H9 (cell line): ENCODE measurements at regions not wholly inside any gene's neighbourhood (a gene's known extent, or its start where the extent isn't known, plus 50 kb on each side); places are given as distances from the start of the nearest gene placed in this dataset.
"Not testable (repeated sequence)": the region's sequence is repeated elsewhere in the genome, so short reads cannot be mapped to it uniquely, and the experiment has no call there.

Experiments used
- DNase-seq: peaks from one replicate; pipeline ENCODE4 v3.0.0-alpha.2; 2017
- H2AFZ ChIP-seq: one replicate; pipeline ENCODE4 v1.6.1; 2013; ENCODE audit warnings: mild to moderate bottlenecking, low read length, control low read depth, moderate library complexity
- H2AK5ac ChIP-seq: 2 replicates; pipeline ENCODE4 v1.6.1; 2013; ENCODE audit warnings: low read length, control low read depth, mixed read lengths; ENCODE audit not compliant: insufficient read length
- H2BK120ac ChIP-seq: one replicate; pipeline ENCODE4 v1.6.1; 2013; ENCODE audit warnings: low read depth, mild to moderate bottlenecking, low read length, control low read depth, inconsistent platforms; ENCODE audit not compliant: poor library complexity, severe bottlenecking
- H2BK12ac ChIP-seq: 2 replicates; pipeline ENCODE4 v1.6.1; 2013; ENCODE audit warnings: low read length, control low read depth, mixed read lengths, low read depth; ENCODE audit not compliant: insufficient read length
- H2BK15ac ChIP-seq: 2 replicates; pipeline ENCODE4 v1.6.1; 2013; ENCODE audit warnings: low read depth, low read length, control low read depth
- H2BK20ac ChIP-seq: one replicate; pipeline ENCODE4 v1.6.1; 2013; ENCODE audit warnings: low read depth, mild to moderate bottlenecking, low read length, control low read depth, inconsistent platforms; ENCODE audit not compliant: poor library complexity, severe bottlenecking
- H2BK5ac ChIP-seq: 2 replicates; pipeline ENCODE4 v1.6.1; 2013; ENCODE audit warnings: low read length, control low read depth, mixed read lengths; ENCODE audit not compliant: insufficient read length
- H3K14ac ChIP-seq: 2 replicates; pipeline ENCODE4 v1.6.1; 2013; ENCODE audit warnings: low read length, control low read depth; ENCODE audit not compliant: insufficient read depth
- H3K18ac ChIP-seq: 2 replicates; pipeline ENCODE4 v1.6.1; 2013; ENCODE audit warnings: low read depth, mild to moderate bottlenecking, mixed read lengths, low read length, control low read depth; ENCODE audit not compliant: insufficient read length
- H3K23ac ChIP-seq: 2 replicates; pipeline ENCODE4 v1.6.1; 2013; ENCODE audit warnings: low read length, control low read depth, mixed read lengths, low read depth; ENCODE audit not compliant: insufficient read length
- H3K23me2 ChIP-seq: 2 replicates; pipeline ENCODE4 v1.6.1; 2013; ENCODE audit warnings: low read depth, mild to moderate bottlenecking, mixed read lengths, low read length, control low read depth; ENCODE audit not compliant: insufficient read length, poor library complexity, severe bottlenecking
- H3K27ac ChIP-seq: 2 replicates; pipeline ENCODE4 v1.5.1; 2013; ENCODE audit warnings: low read length, control low read depth, mixed read lengths, low read depth; ENCODE audit not compliant: insufficient read length
- H3K27me3 ChIP-seq: 2 replicates; pipeline ENCODE4 v1.6.1; 2013; ENCODE audit warnings: low read length, control low read depth, inconsistent platforms; ENCODE audit not compliant: insufficient read depth
- H3K4ac ChIP-seq: 2 replicates; pipeline ENCODE4 v1.6.1; 2013; ENCODE audit warnings: low read depth, mild to moderate bottlenecking, control low read depth, inconsistent platforms, low read length, moderate library complexity
- H3K4me1 ChIP-seq: 2 replicates; pipeline ENCODE4 v1.6.1; 2013; ENCODE audit warnings: low read length, control low read depth, inconsistent platforms; ENCODE audit not compliant: insufficient read depth
- H3K4me2 ChIP-seq: 2 replicates; pipeline ENCODE4 v1.6.1; 2013; ENCODE audit warnings: low read length, control low read depth, mixed read lengths; ENCODE audit not compliant: insufficient read length, insufficient read depth
- H3K56ac ChIP-seq: 2 replicates; pipeline ENCODE4 v1.6.1; 2013; ENCODE audit warnings: low read depth, mild to moderate bottlenecking, mixed read lengths, low read length, control low read depth; ENCODE audit not compliant: insufficient read length
- H3K79me1 ChIP-seq: 2 replicates; pipeline ENCODE4 v1.6.1; 2013; ENCODE audit warnings: low read depth, mild to moderate bottlenecking, moderate library complexity, low read length, control low read depth, inconsistent platforms; ENCODE audit not compliant: insufficient read depth, poor library complexity, severe bottlenecking
- H3K79me2 ChIP-seq: 2 replicates; pipeline ENCODE4 v1.6.1; 2013; ENCODE audit warnings: low read length, control low read depth, inconsistent platforms; ENCODE audit not compliant: insufficient read depth
- H3K9ac ChIP-seq: 2 replicates; pipeline ENCODE4 v1.6.1; 2013; ENCODE audit warnings: low read length, control low read depth, mixed read lengths; ENCODE audit not compliant: insufficient read length; ENCODE audit errors: extremely low read depth
- H3K9me3 ChIP-seq: one replicate; pipeline ENCODE4 v1.6.1; 2013; ENCODE audit warnings: low read depth, low read length, inconsistent platforms; ENCODE audit not compliant: control insufficient read depth
- H3T11ph ChIP-seq: one replicate; pipeline ENCODE4 v1.6.1; 2013; ENCODE audit warnings: mild to moderate bottlenecking, low read length, control low read depth, inconsistent platforms
- H4K20me1 ChIP-seq: one replicate; pipeline ENCODE4 v1.6.1; 2013; ENCODE audit not compliant: control insufficient read depth, insufficient read length, insufficient read depth
- H4K5ac ChIP-seq: 2 replicates; pipeline ENCODE4 v1.6.1; 2013; ENCODE audit warnings: low read depth, mild to moderate bottlenecking, mixed read lengths, low read length, control low read depth; ENCODE audit not compliant: insufficient read length
- H4K8ac ChIP-seq: replicated peaks from 2 replicates; pipeline ENCODE4 v1.6.1; 2013; ENCODE audit warnings: low read length, control low read depth, mixed read lengths, low read depth; ENCODE audit not compliant: insufficient read length
- H4K91ac ChIP-seq: 2 replicates; pipeline ENCODE4 v1.6.1; 2013; ENCODE audit warnings: low read depth, mild to moderate bottlenecking, moderate library complexity, mixed read lengths, low read length, control low read depth; ENCODE audit not compliant: insufficient read length
- H3K27ac Mint-ChIP-seq, 3 experiments: 2 replicates in 2 of 3; 3 replicates in 1 of 3; pipeline ENCODE4 v1.8.0; 2020 to 2021; ENCODE audit warnings: mixed read lengths in 3 of 3, mild to moderate bottlenecking in 1 of 3, moderate library complexity in 1 of 3
- H3K27me3 Mint-ChIP-seq: 2 replicates; pipeline ENCODE4 v1.8.0; 2021; ENCODE audit warnings: low read depth, mild to moderate bottlenecking, moderate library complexity, mixed read lengths
- H3K36me3 Mint-ChIP-seq, 3 experiments: 2 replicates in 2 of 3; 3 replicates in 1 of 3; pipeline ENCODE4 v1.8.0; 2020 to 2021; ENCODE audit warnings: low read depth in 3 of 3, mixed read lengths in 3 of 3; ENCODE audit not compliant: insufficient read depth in 1 of 3
- H3K4me1 Mint-ChIP-seq, 2 experiments: 2 replicates each; pipeline ENCODE4 v1.8.0; 2020; ENCODE audit warnings: mixed read lengths in 2 of 2
- H3K4me3 Mint-ChIP-seq, 2 experiments: 2 replicates in 1 of 2; 3 replicates in 1 of 2; pipeline ENCODE4 v1.8.0; 2020 to 2021; ENCODE audit warnings: mild to moderate bottlenecking in 2 of 2, mixed read lengths in 2 of 2, moderate library complexity in 1 of 2
- H3K9me3 Mint-ChIP-seq, 2 experiments: 2 replicates in 1 of 2; 3 replicates in 1 of 2; pipeline ENCODE4 v1.8.0; 2020; ENCODE audit warnings: mild to moderate bottlenecking in 2 of 2, mixed read lengths in 2 of 2, moderate library complexity in 1 of 2
- CTCF ChIP-seq: fragments of 200-600 bp; sonication (generic); conservative IDR thresholded peaks from 3 replicates; pipeline ENCODE4 v1.8.0; 2021; ENCODE audit warnings: antibody characterized with exemption, mild to moderate bottlenecking
- WGBS: extraction: QIAGEN DNeasy Blood & Tissue Kit; methylation state at CpG from one replicate; pipeline ENCODE4 v1.1.7; 2013; ENCODE audit warnings: missing lambda C conversion rate, low lambda C conversion rate, mixed read lengths; ENCODE audit not compliant: insufficient read length; ENCODE audit errors: extremely low coverage; 5-methylcytosine and 5-hydroxymethylcytosine counted together

- H3K79me1 ChIP-seq = no peaks in the 10 kb centered on the region
- no peak overlapping the region for H2BK5ac ChIP-seq
- TF ChIP-seq CTCF = no peak
- H4K5ac ChIP-seq = no peak overlapping the region
- no peak overlapping the region for H4K91ac ChIP-seq
- no peak overlapping the region for H2BK12ac ChIP-seq
- H3K23ac ChIP-seq = no peak overlapping the region
- H3K4me1 ChIP-seq = no peaks in the 10 kb centered on the region
- no peaks in the 10 kb centered on the region for H3K27me3 ChIP-seq
- no peak overlapping the region for H3K4me2 ChIP-seq
- no peak overlapping the region for H4K8ac ChIP-seq
- no peak overlapping the region for H3K27ac Mint-ChIP-seq
- H2AK5ac ChIP-seq = no peak overlapping the region
- no peak overlapping the region for H2BK15ac ChIP-seq
- no peak overlapping the region for H3K56ac ChIP-seq
- H2BK20ac ChIP-seq = no peak overlapping the region
- H3K9me3 Mint-ChIP-seq = peaks cover 37 to 44% of the 10 kb centered on the region in 2 experiments
- DNase-seq = no peak
- H3K36me3 Mint-ChIP-seq = peaks cover 9 to 29% (median 9%) of the 10 kb centered on the region in 3 experiments
- no peaks in the 10 kb centered on the region; the same call in 1 of the 2 replicates for H3K27me3 Mint-ChIP-seq
- H3K9ac ChIP-seq = no peak overlapping the region
- no peak overlapping the region for H2AFZ ChIP-seq
- H3T11ph ChIP-seq = no peak overlapping the region
- no peaks in the 10 kb centered on the region for H3K9me3 ChIP-seq
- no peak overlapping the region for H3K14ac ChIP-seq
- no peaks in the 10 kb centered on the region for H3K79me2 ChIP-seq
- no peak overlapping the region for H3K4me3 Mint-ChIP-seq
- no peak overlapping the region for H3K18ac ChIP-seq
- no peak overlapping the region for H2BK120ac ChIP-seq
- no peaks in the 10 kb centered on the region for H4K20me1 ChIP-seq
- no peak overlapping the region for H3K4ac ChIP-seq
- H3K23me2 ChIP-seq = no peaks in the 10 kb centered on the region
- no peak overlapping the region for H3K27ac ChIP-seq
- H3K4me1 Mint-ChIP-seq = no peaks in the 10 kb centered on the region
- WGBS = no CpG with 5 or more reads among the region's 4 CpGs
Measured at GRCh38 chr11:13193613-13194012, 84.0 kb upstream of the BMAL1 start.

GRCh38 chr11:13197374-13197773 lies 80.2 kb upstream of the BMAL1 start:
- not testable (repeated sequence) for H3K4me2 ChIP-seq, H4K20me1 ChIP-seq, H3K79me2 ChIP-seq, H2BK120ac ChIP-seq, H3K23me2 ChIP-seq, H3K56ac ChIP-seq, H3K27ac ChIP-seq, H3K27me3 Mint-ChIP-seq, H3K9me3 ChIP-seq, H3K4ac ChIP-seq, H3K4me3 Mint-ChIP-seq, H3K27ac Mint-ChIP-seq, H4K8ac ChIP-seq, H3K4me1 ChIP-seq, H3K9ac ChIP-seq, H4K5ac ChIP-seq, H2BK5ac ChIP-seq, H3K18ac ChIP-seq, DNase-seq, H2BK15ac ChIP-seq, H3K14ac ChIP-seq, H2BK12ac ChIP-seq, H2BK20ac ChIP-seq, H3K27me3 ChIP-seq, H2AFZ ChIP-seq, H4K91ac ChIP-seq, H3K36me3 Mint-ChIP-seq, H3T11ph ChIP-seq, H3K23ac ChIP-seq, H3K4me1 Mint-ChIP-seq, H3K79me1 ChIP-seq, H2AK5ac ChIP-seq
- WGBS = no CpG with 5 or more reads among the region's 1 CpG
- H3K9me3 Mint-ChIP-seq = peaks cover 12 to 25% of the 10 kb centered on the region in 2 experiments
